ENCODE measurements at regions not wholly inside any gene's neighbourhood (a gene's known extent, or its start where the extent isn't known, plus 50 kb on each side); places are given as distances from the start of the nearest gene placed in this dataset.
"Not testable (repeated sequence)": the region's sequence is repeated elsewhere in the genome, so short reads cannot be mapped to it uniquely, and the experiment has no call there.

GRCh38 chr14:83639505-83639875 lies 1890.5 kb upstream of the FLRT2 start:
- TF ChIP-seq, protein P1, sequence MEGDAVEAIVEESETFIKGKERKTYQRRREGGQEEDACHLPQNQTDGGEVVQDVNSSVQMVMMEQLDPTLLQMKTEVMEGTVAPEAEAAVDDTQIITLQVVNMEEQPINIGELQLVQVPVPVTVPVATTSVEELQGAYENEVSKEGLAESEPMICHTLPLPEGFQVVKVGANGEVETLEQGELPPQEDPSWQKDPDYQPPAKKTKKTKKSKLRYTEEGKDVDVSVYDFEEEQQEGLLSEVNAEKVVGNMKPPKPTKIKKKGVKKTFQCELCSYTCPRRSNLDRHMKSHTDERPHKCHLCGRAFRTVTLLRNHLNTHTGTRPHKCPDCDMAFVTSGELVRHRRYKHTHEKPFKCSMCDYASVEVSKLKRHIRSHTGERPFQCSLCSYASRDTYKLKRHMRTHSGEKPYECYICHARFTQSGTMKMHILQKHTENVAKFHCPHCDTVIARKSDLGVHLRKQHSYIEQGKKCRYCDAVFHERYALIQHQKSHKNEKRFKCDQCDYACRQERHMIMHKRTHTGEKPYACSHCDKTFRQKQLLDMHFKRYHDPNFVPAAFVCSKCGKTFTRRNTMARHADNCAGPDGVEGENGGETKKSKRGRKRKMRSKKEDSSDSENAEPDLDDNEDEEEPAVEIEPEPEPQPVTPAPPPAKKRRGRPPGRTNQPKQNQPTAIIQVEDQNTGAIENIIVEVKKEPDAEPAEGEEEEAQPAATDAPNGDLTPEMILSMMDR (IDR thresholded peaks at IDR 0.05; ENCODE audit: low read depth, low read length) = not testable (repeated sequence)
- not testable (repeated sequence) for TF ChIP-seq POLR2A (IDR thresholded peaks at IDR 0.05; ENCODE audit: extremely low read depth, insufficient read length)
- TF ChIP-seq, protein P2, sequence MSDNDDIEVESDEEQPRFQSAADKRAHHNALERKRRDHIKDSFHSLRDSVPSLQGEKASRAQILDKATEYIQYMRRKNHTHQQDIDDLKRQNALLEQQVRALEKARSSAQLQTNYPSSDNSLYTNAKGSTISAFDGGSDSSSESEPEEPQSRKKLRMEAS (IDR thresholded peaks at IDR 0.05; ENCODE audit: low read depth, low read length) = not testable (repeated sequence)

All from NB4 (cell line).